ENCODE measurements at regions not wholly inside any gene's neighbourhood (a gene's known extent, or its start where the extent isn't known, plus 50 kb on each side); places are given as distances from the start of the nearest gene placed in this dataset.

DNA sequence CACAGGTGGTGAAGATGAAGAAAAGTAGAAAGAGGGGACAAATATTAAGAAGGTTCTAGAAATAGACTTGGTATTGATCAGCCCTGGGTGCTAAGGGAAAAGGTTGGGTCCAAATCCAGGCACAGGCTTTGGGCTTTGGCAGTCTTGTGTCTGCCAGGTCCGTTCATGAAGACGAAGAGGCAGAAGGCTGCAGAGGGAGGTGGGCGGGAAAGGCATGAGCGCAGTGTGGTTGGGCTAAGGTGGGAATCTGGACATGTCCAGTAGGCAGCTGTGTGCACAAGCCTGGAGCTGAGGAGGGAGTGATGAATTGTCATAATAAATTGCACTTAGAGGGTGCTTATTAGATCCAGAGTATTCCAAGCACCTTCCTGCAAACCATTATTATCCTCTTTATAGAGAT is 105.7 kb upstream of the TEX51 start:
- no peak for DNase-seq (ENCODE audit: low read depth in 1 of 2, low spot score in 1 of 2)

DNA sequence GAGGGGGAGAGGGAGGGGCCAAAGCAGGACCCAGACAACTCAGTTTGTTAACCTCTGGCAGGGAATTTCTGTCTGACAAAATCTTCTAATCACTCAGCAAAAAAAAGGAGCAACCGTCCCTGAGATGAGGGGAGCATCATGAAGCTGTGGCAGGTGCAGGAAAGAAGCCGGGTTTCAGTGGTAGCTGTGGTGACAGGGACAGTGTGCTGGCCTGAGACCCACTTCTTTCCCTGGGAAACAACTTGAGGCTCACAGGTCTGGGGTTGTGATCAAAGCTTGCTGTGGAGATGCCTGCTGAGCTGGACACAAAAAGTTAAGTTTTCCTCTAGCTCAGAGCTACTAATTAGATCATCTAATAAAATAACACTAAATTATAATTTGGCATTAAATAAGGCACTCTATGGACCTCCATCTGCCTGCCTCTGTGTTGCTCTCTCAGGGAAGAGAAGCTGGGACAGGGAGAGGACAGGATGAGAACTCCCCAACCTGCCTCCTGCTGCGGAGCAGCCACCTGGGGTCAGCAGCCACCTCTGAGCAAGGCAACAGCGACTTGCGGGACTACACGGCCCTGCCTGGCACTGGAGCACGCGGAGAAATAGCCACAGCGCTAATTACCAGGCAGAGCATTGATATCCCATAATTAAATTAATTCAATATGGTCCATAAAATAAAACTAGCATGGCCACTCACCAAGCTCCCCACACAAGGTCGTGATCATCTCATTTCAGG is 104.6 kb upstream of the TEX51 start:
- no peak for DNase-seq (ENCODE audit: low read depth in 1 of 2, low spot score in 1 of 2)

DNA sequence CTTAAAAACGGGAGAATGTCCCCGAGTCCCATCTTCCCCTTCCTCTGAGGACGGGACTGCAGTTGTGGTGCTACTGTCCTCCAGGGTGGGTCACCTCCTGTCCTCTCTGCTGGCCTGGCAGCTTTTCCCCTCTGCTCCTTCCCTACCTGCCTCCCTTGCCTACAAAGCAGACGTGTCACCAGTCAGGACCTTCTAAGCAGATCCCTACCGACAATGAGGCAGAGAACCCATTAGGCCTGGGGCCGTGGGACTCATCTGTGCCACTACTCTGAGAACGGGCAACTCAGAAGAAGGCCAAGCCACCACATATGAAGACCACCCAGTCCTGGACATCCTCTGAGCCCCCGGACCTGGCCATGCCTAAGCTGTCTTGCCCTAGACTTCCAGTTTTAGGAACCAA is 103.0 kb upstream of the TEX51 start:
- no peak for DNase-seq (ENCODE audit: low read depth in 1 of 2, low spot score in 1 of 2)

DNA sequence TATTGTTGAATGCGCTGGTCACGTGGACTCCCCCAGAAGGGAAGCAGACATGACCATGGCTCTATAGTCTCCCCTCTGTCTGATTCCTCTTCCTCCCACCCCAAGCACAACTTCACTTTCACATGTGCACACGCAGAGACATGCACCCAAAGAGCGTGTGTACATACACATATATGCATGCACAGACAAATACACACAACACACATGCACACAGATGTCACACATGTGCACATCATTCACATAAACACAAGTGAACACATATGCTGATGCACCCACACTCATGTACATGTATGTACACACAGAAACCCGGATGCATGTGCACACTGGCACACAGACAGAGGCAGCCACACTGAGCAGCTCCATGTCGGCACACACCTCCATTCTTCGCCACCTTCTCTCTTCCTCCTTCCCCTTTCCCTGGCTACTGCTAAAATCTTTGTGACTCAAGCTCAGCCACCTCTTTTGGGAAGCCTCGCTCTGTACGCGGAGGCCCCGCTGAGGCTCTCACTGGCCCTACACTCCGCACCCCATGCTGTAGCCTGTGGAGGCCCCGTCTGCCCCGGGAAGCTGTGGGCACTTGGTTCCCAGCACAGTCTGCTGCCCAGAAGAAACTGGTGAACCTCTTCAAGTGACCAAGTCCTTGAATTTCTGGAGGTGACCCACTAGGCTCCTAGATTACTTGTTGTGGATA is 101.6 kb upstream of the TEX51 start:
- DNase-seq (ENCODE audit: low read depth in 1 of 2, low spot score in 1 of 2) = no peak

DNA sequence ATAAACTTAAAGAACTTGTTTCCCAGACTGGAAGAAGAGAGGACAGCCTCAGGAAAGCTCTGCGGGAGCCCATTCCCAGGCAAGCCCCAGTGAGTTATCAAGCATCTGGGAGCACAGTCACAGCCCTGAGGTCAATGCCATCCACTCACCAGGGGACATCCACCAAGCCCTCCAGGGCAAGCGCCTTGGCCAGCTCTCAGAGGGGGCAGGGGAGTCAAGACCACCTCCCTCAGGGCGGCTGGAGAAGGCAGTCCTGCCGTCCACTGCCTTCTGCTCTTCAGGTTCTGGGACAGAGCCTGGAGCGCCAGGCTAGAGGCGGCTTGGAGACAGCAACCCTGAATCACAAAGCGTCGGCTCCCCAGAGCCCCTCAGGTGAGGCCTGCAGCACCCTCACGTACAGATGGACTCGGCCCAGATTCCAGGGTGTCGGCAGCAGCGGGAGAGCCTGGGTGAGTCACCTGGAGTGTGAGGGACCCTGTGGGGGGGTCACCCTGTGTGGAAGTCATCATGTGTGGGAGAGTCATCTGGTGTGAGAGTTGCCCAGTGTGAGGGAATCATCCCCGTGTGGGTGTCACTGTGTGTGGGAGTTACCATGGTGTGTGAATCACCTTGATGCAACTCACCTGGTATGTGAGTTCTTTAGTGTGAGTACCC is 100.9 kb upstream of the TEX51 start:
- DNase-seq (ENCODE audit: low read depth in 1 of 2, low spot score in 1 of 2) = no peak

DNA sequence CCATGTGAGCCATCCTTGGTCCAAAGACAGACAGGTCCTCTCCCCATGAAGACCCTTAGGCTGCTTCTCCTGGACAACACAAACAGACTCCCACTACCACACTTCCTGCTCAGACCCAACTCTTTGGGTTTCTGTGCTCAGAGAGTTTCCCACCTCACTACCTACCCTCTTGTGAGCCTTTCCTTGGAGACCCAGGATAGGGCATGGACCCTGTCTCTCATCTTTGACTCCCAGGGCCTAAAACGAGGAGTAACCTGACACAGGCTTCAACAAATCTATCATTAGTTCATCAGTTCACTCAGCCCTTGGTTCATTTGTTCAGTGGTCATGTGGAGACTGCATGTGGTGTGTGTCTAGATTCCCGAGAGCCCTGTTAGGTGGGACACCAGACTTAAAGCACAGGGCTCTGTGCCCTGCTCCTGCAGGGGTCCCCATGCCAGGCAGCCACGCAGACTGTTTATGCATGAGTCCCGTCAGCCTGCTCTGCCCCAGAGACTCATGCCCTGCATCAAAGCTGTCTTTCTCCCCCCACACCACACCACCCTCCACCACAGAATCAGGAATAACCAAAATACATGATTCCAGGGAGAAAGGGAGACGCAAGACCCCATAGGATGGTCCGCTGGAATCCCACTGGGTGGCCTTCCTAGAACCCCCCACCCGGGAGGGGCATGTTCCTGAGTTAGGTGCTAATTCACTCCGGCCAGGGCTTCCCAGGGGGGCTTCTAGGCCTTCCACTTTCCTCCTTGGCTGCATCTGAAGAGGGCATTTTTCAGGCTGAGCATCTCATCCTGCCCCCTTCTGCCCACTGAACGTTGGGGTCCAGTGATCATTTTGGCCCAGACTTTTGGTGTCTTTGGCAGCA is 100.2 kb upstream of the TEX51 start:
- DNase-seq (ENCODE audit: low read depth in 1 of 2, low spot score in 1 of 2) = no peak

DNA sequence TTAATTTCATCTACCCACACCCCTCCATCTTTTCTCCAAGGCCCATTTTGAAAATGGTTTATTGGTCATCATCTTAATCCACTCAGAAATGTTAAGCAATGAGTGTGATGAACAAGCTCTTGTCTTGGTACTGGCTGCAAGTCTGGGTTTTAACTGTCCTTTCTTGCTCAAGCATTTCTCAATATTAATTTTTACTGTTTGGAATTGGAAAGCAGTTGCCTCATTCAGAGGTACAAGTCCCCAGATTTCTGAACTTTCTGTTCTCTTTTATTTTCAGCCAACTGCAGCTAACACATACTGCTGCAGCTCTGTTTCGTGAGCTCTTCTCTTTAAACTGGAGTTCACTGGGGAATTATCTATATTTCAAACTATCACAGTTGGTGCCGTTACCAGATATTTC is 99.4 kb upstream of the TEX51 start:
- DNase-seq (ENCODE audit: low read depth in 1 of 2, low spot score in 1 of 2) = no peak

DNA sequence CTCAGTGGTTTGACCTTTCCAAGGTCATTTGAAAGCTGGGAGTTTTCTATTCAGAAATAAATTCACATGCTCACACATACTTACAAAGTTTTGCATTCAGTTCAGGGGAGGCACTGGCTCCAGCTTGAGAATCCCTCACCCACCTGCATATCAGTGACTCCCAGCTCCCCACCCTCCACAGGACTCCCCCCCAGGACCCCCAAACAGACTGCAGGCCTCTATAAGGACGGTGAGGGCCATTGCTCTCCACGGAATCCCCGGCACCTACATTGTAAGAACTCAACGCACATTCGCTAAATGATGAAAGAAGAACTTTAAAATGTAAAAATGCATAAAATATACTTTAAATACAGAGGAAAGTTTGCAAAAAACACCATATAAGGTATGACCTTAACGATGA is 97.2 kb upstream of the TEX51 start:
- no peak for DNase-seq (ENCODE audit: low read depth in 1 of 2, low spot score in 1 of 2)

DNA sequence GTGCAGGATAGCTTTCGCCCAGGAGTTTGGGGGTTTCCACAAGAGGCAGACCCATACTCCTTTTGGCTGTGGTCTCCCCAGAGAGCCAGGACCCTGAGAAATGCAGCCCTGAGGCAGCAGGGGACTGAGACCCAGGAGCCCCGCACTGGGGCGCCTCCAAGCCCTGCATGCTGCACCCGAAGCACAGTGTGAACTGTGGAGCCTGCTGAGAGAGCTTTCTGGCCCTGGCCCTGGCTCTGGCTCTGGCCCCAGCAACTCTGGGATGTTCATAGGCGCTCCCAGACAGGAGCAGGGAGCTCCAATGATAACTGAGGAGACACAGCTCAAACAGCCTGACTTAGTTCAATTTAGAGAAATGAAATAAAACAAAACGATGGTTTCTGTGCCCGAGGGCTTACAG is 96.4 kb upstream of the TEX51 start:
- DNase-seq (ENCODE audit: low read depth in 1 of 2, low spot score in 1 of 2) = no peak

DNA sequence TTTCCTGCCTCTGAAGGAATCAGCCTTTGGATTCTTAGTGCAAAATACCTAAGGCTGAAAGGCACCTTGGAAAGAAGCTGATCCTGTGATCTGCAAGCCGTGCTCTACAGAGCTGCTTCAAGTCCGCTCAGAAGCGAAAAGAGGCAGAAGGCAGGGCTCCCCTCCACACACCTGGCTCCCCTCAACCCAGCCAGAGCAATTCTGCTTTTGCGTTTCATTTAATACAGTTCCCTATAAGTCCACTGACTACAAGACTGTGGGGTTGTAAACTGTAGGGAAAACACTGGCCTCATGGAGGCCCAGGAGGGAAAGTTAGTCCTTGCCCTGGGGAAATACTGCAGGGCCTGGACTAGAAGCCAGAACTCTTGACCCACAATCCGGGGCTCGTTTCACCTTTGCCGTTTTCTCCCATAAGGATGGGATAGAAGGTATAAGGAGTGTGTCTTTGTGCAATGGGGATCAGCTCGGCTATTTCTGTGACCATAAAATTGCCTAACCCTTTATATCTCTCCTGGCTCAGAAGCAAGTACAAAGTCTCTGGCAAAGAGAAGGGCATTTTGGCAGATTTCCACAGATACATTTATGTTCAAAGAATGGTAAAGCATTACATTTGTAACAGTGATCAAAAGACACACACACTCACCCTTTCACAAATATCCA is 95.8 kb upstream of the TEX51 start:
- DNase-seq (ENCODE audit: low read depth in 1 of 2, low spot score in 1 of 2) = no peak

DNA sequence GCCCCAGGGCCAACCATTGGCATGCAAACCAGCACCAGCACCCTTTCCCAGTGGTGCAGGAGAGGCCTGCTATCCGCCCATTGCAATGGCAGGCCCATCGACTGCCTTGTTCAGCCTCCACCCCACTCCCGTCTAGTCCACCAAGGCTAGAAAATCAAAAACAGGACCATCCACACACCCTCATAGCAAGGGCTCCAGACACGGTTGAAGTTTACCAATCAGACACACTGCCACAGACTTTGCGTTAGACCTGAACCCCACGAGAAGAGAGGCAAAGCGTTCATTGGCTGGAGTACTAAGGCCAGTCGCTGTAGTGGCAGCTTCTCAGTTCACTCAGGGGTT is 95.3 kb upstream of the TEX51 start:
- DNase-seq (ENCODE audit: low read depth in 1 of 2, low spot score in 1 of 2) = no peak

DNA sequence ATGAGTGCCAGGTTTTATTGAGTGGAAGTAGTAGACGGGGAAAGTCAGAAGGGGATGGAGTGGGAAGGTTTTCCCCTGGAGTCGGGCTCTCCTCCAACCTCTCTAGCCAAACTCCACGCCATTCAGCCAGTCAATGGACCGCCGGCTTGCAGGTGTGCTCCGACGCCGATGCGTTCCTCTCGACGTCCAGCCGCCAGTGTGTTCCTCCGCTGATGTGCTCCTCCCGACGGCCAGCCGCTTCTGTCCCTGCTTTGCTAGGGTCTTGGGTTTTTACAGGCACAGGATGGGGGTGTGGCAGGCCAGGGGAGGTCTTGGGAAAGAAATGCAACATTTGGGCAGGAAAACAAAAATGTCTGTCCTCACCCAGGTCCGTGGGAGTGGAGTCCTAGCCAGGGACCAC is 94.3 kb upstream of the TEX51 start:
- DNase-seq (ENCODE audit: low read depth in 1 of 2, low spot score in 1 of 2) = no peak

DNA sequence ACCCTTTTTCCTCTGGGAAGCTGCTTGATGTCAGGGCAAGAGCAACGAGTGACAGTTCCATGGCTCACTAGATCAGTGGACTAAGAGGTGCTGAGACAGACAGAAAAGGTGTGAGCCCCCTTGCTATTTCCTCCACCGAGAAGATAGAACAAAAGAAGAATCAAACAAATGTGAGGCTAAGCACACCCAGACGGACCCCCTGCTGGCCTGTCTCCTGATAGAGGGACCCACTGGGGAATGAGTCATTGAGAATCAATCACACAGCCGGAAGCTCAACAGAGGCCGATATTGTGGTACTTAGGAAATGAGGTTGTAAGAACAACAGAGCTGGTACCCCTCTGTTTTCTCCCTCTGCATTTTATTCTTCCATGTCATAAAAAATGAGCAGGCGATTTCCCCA is 89.8 kb upstream of the TEX51 start:
- no peak for DNase-seq (ENCODE audit: low read depth in 1 of 2, low spot score in 1 of 2)

DNA sequence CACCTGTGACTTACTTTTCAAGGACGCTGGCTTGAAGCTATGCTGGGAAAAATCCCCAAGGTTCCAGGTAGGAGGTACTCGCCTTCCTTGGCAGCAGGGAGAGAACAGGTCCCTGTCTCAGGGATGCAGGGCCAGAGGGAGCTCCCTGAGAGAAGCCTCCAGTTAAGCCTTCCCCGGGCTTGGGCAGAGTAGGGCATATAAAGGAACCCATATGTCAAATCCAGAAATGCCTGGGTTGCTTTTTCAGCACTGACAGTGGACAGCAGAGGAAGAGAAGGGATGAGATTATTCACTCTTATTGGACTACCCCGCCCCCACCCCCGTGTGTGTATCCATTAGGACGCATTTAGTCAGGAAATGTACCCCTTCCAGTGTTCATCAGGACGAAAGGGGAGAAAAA is 89.3 kb upstream of the TEX51 start:
- DNase-seq (ENCODE audit: low read depth in 1 of 2, low spot score in 1 of 2) = no peak

DNA sequence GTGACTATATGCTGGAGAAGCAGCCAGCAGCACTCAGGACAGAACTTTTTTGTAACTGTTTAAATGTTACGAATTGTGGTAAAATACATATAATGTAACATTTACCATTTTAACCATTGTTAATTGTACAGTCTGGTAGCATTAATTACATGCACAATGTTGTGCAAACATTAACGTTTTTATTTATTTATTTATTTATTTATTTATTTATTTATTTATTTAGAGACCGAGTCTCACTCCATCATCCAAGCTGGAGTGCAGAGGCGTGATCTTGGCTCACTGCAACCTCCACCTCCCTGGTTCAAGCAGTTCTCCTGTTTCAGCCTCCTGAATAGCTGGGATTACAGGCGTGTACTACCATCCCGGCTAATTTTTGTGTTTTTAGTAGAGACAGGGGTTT is 88.7 kb upstream of the TEX51 start:
- no peak for DNase-seq (ENCODE audit: low read depth in 1 of 2, low spot score in 1 of 2)

DNA sequence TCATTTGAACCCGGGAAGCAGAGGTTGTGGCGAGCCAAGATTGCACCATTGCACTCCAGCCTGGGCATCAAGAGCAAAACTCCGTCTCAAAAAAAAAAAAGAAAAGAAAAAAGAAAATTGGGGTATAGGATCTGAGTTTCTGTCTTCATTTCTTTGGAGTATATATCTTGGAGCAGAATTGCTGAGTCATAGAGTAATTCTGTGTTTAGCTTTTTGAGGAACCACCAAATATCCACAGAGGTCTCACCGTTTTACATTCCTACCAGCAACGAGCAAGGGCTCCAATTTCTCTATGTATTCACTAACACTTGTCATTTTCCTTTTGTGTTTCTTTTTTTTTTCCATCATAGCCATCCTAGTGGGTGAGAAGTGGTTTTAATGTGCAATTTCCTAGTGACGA is 87.6 kb upstream of the TEX51 start:
- no peak for DNase-seq (ENCODE audit: low read depth in 1 of 2, low spot score in 1 of 2)

DNA sequence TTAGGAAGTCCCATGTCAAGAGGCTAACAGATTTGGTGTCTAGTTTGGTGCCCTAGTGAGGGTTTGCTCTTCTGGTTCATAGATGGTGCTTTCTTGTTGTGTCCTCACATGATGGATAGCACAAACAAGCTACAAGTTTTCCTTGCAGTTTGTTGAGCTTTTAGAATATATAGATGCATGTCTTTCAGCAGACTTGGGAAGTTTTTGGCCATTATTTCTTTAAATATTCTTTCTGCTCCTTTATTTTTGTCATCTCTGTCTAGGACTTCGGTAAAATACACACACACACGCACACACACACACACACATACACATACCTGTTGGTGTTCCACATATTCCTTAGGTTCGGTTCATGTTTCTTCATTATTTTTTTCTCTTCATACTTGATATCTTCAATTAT is 81.5 kb upstream of the TEX51 start:
- DNase-seq (ENCODE audit: low read depth in 1 of 2, low spot score in 1 of 2) = no peak

DNA sequence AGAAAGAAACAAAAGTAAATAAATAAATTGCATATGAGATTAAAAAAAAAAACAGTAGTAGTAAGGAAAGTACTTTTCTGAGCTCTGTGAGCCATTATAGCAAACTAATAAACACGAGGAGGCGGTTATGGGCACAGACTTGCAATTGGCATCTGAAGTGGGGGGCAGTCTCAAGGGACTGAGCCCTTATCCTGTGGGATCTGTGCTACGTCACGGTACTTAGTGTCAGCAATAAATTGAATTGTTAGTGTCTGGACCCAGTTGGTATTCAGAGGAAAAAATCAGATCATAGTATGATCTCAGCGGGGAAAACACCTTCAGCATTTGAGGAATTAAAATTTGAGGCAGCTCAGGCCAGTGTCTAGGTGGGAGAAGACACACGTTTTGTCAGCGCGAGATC is 76.6 kb upstream of the TEX51 start:
- no peak for DNase-seq (ENCODE audit: low read depth in 1 of 2, low spot score in 1 of 2)

DNA sequence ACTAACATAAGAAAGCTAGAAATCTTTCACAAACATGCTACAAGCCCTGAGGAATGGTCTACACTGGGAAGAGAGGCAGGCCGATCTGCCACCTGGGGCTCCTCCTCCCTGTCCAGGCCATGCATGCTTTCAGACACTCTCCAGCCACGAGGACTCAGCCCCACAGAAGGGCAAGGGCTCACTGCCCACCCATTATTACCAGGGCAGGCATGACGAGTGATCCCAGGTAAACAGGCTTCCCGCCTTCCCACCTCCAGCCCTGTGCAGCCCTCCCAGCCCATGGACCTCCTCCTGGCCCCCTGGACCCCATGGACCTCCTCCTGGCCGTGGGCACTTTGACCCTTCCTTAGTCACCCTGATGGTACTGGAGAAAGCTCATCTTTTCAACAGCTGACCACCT is 75.8 kb upstream of the TEX51 start:
- no peak for DNase-seq (ENCODE audit: low read depth in 1 of 2, low spot score in 1 of 2)

DNA sequence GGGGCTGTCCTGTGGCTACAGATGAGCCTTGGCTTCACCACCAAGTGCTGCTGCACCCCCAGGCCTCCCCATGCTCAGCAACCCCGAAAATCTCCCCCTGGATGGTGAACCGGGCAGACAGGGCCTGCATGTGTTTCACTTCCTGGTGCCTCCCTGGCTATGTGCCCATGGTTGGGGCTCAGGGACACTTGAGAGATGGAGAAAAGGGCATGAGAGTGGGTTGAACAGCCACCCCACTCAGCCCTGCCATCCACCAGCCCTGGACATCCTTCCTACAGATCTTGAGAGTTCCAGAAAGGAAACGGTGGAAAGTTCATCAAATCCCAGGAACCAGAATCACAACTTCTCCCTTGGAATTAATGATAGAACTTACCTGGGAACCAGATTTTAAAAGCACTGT is 74.7 kb upstream of the TEX51 start:
- DNase-seq (ENCODE audit: low read depth in 1 of 2, low spot score in 1 of 2) = no peak

DNA sequence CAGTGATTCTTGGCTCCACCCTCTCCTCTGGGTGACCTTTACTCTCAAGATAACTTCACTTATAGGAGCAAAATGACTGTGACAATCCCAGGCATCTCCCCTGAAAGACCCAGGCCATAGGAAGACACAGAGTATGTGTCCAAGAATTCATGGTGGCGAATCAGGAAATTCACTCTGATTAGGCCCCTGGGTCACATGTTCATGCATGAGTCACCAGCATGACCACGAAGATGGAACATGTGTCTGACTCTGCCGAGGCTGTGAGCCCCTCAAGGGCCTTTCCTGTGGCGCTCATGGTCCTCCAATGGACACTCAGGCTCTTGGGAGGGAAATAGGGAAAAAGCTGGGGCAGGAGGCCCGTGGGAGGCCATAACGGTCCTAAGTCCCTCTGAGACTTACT is 74.0 kb upstream of the TEX51 start:
- DNase-seq (ENCODE audit: low read depth in 1 of 2, low spot score in 1 of 2) = no peak
